Osteoblast (primary cell): ENCODE measurements at regions not wholly inside any gene's neighbourhood (a gene's known extent, or its start where the extent isn't known, plus 50 kb on each side); places are given as distances from the start of the nearest gene placed in this dataset.

ENCODE experiments used
- DNase-seq: peaks from one replicate; pipeline ENCODE4 v3.0.0; 2011; ENCODE audit warnings: low spot score, mixed read lengths; ENCODE audit not compliant: insufficient read length; ENCODE audit errors: missing footprints
- H2AFZ ChIP-seq: 2 replicates; pipeline ENCODE4 v1.6.0; 2011; ENCODE audit warnings: mild to moderate bottlenecking, low read length
- H3K27ac ChIP-seq: 2 replicates; pipeline ENCODE4 v1.5.1; 2011; ENCODE audit warnings: mild to moderate bottlenecking, low read depth, low read length, moderate library complexity
- H3K27me3 ChIP-seq: 2 replicates; pipeline ENCODE4 v1.6.0; 2012; ENCODE audit warnings: mild to moderate bottlenecking, control low read depth, inconsistent platforms, low read length, moderate library complexity; ENCODE audit not compliant: insufficient read depth
- H3K36me3 ChIP-seq: 2 replicates; pipeline ENCODE4 v1.5.1; 2011; ENCODE audit warnings: mild to moderate bottlenecking, low read length, control low read depth, moderate library complexity; ENCODE audit not compliant: insufficient read depth
- H3K4me1 ChIP-seq: 2 replicates; pipeline ENCODE4 v1.5.1; 2011; ENCODE audit warnings: mild to moderate bottlenecking, low read length, control low read depth, moderate library complexity; ENCODE audit not compliant: insufficient read depth
- H3K4me2 ChIP-seq: 2 replicates; pipeline ENCODE4 v1.6.0; 2011; ENCODE audit warnings: mild to moderate bottlenecking, low read length; ENCODE audit not compliant: insufficient read depth
- H3K4me3 ChIP-seq: fragments of 200-600 bp; sonication (generic); 3 replicates; pipeline ENCODE4 v1.5.1; 2012; ENCODE audit warnings: mild to moderate bottlenecking, low read length, inconsistent platforms; ENCODE audit not compliant: insufficient read depth
- H3K79me2 ChIP-seq: 2 replicates; pipeline ENCODE4 v1.6.0; 2012; ENCODE audit warnings: mild to moderate bottlenecking, low read length, control low read depth, inconsistent platforms; ENCODE audit not compliant: insufficient read depth
- H3K9me3 ChIP-seq: 2 replicates; pipeline ENCODE4 v1.5.1; 2011; ENCODE audit warnings: low read depth, low read length, control low read depth
- H4K20me1 ChIP-seq: 2 replicates; pipeline ENCODE4 v1.6.0; 2012; ENCODE audit warnings: mild to moderate bottlenecking, low read length, control low read depth; ENCODE audit not compliant: insufficient read depth
- CTCF ChIP-seq: IDR thresholded peaks from 2 replicates; pipeline ENCODE4 v1.5.1; 2011; ENCODE audit warnings: mild to moderate bottlenecking, low read depth, low read length, moderate library complexity; ENCODE audit errors: extremely low read depth

DNA sequence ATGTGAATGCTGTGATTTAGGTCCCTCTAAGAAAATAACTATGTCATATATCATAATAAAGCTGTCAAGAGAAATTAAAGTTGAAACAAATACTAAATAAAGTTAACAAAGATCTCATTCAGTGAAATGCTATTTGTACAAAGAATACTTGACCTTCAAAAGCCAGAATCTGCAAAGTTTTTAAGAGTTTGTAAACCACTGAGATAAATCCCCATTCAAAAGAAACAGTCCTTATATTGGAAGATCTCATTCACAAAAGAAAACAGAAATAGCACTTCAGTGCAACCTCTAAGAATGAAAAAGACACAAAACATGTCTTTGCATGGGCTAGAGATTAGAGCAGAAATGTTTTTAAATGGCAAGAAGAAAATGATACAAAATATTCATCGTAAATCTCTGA lies 149.1 kb upstream of the USP38 start:
- no peak overlapping the region for H3K4me2 ChIP-seq
- H3K4me1 ChIP-seq: no peaks in the 10 kb centered on the region
- H3K36me3 ChIP-seq: no peaks in the 10 kb centered on the region
- H3K79me2 ChIP-seq: no peaks in the 10 kb centered on the region
- no peaks in the 10 kb centered on the region for H3K9me3 ChIP-seq
- DNase-seq: no peak
- no peaks in the 10 kb centered on the region for H4K20me1 ChIP-seq
- H3K4me3 ChIP-seq: no peak overlapping the region
- H2AFZ ChIP-seq: no peak overlapping the region
- TF ChIP-seq CTCF: no peak
- no peak overlapping the region for H3K27ac ChIP-seq
- H3K27me3 ChIP-seq: no peaks in the 10 kb centered on the region

GRCh38 chr4:143036443-143036842 lies 148.3 kb upstream of the USP38 start:
- DNase-seq: no peak
- H3K79me2 ChIP-seq: no peaks in the 10 kb centered on the region
- H3K4me3 ChIP-seq: no peak overlapping the region
- H3K4me2 ChIP-seq: no peak overlapping the region
- TF ChIP-seq CTCF: no peak
- no peaks in the 10 kb centered on the region for H4K20me1 ChIP-seq
- no peak overlapping the region for H3K27ac ChIP-seq
- H3K27me3 ChIP-seq: no peaks in the 10 kb centered on the region
- no peaks in the 10 kb centered on the region for H3K4me1 ChIP-seq
- H3K9me3 ChIP-seq: no peaks in the 10 kb centered on the region
- no peaks in the 10 kb centered on the region for H3K36me3 ChIP-seq
- H2AFZ ChIP-seq: no peak overlapping the region

DNA sequence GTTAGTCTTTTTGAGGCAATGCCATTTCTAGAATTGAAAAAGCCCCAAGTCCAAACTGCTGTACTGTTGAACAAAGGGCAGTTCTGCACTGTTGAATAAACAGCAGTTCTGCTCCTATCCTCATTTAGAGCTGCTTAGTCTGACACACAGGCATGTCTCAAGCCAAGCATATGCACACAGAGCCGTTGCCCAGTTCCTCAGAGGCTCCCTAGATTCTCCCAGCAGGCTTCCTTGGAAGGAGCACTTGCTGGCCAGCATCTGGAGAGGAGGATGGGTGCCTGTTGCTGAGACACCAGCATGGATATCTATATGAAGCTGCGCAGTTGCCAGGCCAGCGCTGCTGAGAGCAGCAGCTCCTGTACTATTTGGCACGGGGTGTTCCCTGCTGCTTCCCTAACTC lies 138.3 kb upstream of the USP38 start:
- Histone ChIP-seq H3K4me2 (no peak overlapping the region), H3K4me1 (no peaks in the 10 kb centered on the region), H3K27ac (no peak overlapping the region), H3K4me3 (no peak overlapping the region), H2AFZ (no peak overlapping the region), H4K20me1 (no peaks in the 10 kb centered on the region), H3K27me3 (no peaks in the 10 kb centered on the region), H3K79me2 (no peaks in the 10 kb centered on the region), H3K36me3 (no peaks in the 10 kb centered on the region), H3K9me3 (no peaks in the 10 kb centered on the region)
- no peak for DNase-seq
- no peak for TF ChIP-seq CTCF

DNA sequence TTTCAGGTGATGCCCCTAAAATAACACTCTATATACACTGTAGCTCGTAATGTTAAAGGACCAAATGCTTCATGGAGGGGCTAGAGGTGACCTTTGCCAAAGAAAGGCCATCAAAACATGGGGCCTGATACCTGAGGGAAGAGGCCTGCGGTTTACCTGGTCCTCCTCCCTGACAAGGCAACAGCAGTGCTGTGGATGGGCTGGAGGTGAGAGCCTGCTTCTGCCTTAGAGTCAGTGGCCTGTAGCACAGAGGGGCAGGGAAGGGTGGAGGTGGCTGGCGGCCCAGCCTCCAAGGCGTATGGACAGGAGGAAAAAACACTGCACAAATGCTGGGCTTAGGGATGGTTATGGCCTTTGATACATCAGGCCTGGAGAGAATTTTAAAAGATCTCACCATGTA lies 137.8 kb upstream of the USP38 start:
- no peaks in the 10 kb centered on the region for H3K27me3 ChIP-seq
- H4K20me1 ChIP-seq: no peaks in the 10 kb centered on the region
- no peak overlapping the region for H2AFZ ChIP-seq
- no peak for DNase-seq
- H3K4me2 ChIP-seq: no peak overlapping the region
- H3K9me3 ChIP-seq: no peaks in the 10 kb centered on the region
- no peaks in the 10 kb centered on the region for H3K79me2 ChIP-seq
- no peak overlapping the region for H3K27ac ChIP-seq
- no peak for TF ChIP-seq CTCF
- no peaks in the 10 kb centered on the region for H3K4me1 ChIP-seq
- no peaks in the 10 kb centered on the region for H3K36me3 ChIP-seq
- no peak overlapping the region for H3K4me3 ChIP-seq
